LHCN-M2 (cell line): ENCODE measurements at regions not wholly inside any gene's neighbourhood (a gene's known extent, or its start where the extent isn't known, plus 50 kb on each side); places are given as distances from the start of the nearest gene placed in this dataset.
"Not testable (repeated sequence)": the region's sequence is repeated elsewhere in the genome, so short reads cannot be mapped to it uniquely, and the experiment has no call there.

ENCODE experiments used
- DNase-seq: peaks from one replicate; pipeline ENCODE4 v3.0.0-alpha.2; 2012; ENCODE audit warnings: low read depth

DNA sequence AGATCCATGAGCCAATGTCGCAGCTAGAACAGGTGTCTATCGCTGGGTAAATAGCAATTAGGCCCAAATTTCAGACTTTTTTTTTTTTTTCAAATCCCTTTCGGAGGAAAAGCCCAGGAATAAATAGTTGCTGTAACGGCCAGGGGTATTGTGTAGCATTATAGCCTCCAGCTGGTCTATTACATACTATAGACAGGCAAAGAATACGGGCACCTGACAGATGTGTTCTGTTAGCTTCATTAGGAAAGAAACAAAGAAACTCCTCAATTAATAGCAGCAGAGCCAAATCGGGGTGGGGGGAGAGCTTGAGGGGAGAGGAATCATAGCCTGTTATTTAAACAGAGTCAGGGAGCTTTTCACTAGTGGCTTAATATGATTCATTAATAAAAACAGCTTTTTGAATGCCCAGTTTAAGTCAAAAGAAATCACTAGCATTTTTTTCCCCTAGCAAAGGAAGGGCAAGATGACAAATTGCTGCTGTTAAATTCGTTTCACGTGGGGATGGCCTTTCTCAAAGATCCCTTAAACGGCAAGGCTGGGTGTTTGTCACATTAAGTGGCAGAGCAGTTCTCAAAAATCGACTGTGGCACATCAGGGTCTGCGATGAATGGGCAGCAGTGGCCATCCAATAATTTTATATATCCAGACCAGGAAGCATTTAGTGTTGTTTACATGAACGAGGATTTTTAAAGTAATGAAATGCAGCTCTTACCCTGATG lies 139.4 kb downstream of the ID4 start:
- no peak for DNase-seq

- no peak for DNase-seq
These were observed 141.9 kb downstream of the ID4 start for GRCh38 chr6:19979059-19979458.

DNA sequence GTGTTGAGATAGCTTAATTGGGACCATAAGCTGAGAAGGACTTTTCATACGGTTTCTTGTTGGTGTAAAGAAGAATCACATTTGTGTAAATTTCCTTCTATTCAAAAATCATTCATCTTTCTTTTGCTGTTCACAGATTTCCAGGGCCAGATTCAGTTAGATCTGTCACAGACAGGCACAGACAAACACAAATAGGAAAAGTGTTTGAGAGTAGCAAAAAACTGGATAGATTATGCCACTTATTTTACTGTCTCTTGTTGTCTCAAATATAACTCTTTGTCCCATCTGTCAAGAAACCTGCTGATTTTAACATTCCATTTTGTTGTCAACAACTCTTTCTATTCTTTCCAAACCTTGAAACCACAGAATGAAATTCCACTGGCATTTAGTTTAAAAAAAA lies 142.8 kb downstream of the ID4 start:
- DNase-seq, result no peak

GRCh38 chr6:19983374-19983773 lies 146.2 kb downstream of the ID4 start:
- no peak for DNase-seq

DNA sequence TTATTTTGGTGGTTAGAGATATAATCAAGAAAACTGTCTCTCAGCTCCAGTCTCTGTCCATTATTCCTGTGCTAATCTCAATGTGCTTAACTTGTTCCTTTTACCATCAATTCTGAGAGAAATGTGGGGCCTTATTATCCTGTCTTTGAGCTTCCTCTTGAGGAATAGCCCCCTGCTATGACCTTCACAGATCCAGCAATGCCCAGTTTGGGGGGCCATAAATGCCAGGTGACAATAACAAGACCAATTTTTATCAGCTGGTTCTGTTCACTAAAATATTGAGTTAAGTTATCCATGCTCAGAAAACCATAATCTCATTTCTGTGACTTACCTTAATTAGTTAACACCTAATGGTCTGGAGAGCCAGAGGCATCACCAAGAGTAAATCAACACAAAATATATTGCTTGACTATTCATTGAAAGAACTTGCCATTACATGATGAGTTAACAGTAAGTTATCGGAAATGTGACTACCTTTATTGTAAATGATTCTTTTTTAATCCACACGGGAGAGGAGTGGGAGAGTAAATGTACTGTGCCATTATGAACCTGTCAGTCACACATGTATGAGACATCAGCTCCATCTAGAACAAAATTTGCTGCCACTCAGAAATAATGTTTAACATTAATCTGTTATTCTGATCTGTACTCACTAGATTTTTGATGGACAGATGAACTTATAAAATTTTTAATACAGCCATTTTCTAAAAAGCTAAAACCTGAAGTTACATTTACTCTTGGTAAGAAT lies 149.7 kb downstream of the ID4 start:
- no peak for DNase-seq

DNA sequence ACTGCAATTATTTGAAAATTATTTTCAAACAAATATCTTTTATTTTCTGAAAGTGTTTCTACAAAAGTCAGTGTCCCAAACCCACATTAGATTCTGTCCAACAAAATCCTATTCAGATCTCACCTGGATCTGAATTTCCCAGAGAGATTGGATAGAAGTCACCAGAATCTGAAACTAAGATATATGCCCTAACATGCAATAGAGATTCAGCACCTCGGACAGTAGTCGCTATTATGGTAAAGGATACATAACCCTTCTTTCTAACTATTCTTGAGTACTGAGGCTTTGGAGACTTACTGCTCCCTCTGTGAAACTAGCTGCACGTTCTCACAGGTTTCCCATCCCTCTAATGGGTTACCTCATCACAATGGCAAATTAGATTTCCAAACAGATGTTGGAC lies 151.4 kb downstream of the ID4 start:
- DNase-seq, result no peak

- DNase-seq, result no peak
These were observed 154.0 kb downstream of the ID4 start for GRCh38 chr6:19991176-19991575.

GRCh38 chr6:19994909-19995308 lies 157.7 kb downstream of the ID4 start:
- DNase-seq, result no peak

- DNase-seq, result no peak
These were observed 158.5 kb downstream of the ID4 start for GRCh38 chr6:19995575-19996257.

- no peak for DNase-seq
These were observed 159.9 kb downstream of the ID4 start for GRCh38 chr6:19997104-19997503.

DNA sequence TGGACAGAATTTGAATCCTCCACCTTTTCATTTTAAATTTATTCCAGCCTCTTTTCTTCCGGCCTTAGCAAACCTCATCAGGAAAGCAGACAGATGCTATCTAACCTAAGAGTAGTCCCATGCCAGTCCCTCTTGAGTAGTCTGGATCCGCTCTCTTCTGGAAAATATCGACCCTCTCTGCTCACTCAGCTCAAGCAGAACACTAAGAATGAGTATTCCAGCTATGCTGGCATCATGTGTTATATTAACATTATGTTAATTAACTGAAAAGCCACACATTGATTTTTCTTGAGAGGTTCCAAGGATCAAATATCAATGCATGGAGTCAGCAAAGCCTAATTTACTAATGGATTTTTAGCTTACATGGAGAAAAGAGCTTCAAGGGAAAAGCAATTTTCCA lies 161.4 kb downstream of the ID4 start:
- DNase-seq, result no peak

DNA sequence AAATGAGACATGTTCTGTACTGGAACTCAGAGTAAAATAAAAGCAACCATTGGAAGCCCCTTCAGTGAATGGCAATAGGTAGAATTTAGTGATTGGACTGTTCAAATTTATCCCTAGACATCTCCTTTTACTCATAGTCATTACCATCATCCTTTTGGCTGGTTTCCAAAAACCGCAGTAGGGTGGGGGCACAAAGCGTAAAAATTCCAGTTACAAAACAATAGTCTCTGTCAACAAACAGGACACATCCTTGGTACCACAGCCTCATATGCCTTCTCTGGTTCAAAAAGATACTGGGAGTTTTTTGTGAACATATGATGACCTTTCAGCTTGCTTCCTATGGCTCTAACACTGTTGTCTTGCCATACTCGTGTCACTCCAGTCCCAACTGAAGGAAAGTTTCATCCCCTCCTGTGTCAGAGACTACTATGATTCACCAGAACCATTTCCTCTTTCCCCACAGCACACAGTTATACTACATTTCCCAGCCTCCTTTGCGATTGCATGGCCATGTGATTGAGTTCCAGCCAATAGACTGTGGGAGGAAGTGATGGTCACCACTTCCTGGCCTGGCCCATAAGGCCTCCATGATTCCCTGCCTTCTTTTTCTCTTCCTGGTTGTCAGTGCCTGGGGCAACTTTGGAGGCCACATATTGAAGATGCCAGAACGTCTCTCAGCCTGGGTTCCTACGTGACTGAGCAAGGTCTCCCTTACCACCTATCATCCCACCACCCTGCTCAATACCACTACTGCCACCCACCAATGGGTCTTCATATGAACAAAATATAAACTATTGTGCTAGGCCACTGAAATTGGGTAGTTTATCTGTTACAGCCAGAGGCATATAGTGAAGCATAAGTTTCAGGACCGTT lies 162.4 kb downstream of the ID4 start:
- DNase-seq, result peak; percentile 1

DNA sequence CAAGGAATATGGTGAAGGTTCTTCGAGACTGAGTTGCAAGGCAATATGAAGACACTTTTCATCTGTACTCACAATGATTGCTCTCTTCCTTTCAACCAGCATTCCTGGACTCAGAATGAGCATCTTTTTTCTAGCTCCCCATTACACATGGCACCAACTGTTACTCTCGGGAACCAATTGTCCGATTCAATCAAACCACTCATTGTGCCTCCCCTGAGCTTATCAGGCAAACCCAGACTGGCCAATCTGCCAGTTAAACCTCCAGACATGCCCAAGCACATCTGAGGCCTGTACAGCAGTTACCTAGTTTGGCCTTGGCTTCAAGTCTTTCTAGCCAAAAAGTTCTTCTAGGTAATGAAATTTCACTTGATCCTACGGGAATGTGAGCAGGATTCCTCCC lies 164.1 kb downstream of the ID4 start:
- DNase-seq, result no peak

DNA sequence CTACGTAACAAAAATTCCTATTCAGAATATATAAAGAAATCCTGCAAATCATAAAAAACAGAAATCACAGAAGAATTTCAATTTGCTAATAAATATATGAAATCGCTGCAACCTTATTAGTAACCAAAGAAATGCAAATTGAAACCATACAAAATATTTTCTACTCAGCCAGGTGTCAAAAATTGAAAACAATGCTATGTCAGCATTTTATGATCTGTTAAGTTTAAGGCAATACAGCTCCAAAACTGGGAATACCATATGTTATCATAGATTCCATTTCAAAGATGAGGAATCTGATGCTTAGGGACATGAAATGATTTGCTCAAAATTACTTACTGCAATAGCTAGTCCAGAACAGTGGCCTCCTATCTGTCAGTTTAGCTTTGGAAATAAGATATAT lies 168.9 kb downstream of the ID4 start:
- DNase-seq, result no peak

DNA sequence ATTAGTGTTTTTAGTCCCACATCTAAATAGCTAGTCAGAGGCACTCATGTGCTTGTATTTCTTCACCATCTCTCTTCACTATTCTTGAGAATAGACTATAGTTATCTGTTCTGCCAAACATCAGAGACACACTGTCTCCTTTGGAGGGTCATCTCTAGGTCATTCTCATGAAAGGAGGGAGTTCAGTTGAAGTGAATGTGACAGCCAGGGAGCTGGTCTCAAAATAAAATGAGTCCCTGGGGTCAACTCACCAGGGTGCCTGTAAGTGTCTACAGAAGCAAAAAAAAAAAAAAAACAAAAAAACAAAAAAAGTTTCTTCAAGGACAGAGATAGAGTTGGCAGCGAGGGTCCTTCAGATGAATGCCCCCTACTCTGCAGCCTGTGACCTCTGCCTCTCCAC lies 171.0 kb downstream of the ID4 start:
- no peak for DNase-seq

- no peak for DNase-seq
These were observed 176.1 kb downstream of the ID4 start for GRCh38 chr6:20013066-20013861.

GRCh38 chr6:20014508-20014907 lies 177.3 kb downstream of the ID4 start:
- no peak for DNase-seq

DNA sequence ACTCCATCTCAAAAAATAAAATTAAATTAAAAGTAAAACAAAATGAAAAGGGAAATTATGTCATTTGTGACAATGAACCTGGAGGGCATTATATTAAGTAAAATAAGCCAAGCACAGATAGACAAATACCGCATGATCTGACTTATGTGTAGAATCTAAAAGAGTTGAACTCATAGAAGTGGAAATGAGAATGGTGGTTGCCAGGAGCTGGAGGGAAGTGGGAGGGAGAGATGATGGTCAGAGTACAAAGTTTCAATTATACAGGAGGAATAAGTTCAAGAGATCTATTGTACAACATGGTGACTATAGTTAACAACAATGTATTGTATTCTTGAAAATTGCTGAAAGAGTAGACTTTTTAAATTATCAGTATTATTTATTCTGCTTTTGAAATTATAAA lies 183.4 kb downstream of the ID4 start:
- no peak for DNase-seq

DNA sequence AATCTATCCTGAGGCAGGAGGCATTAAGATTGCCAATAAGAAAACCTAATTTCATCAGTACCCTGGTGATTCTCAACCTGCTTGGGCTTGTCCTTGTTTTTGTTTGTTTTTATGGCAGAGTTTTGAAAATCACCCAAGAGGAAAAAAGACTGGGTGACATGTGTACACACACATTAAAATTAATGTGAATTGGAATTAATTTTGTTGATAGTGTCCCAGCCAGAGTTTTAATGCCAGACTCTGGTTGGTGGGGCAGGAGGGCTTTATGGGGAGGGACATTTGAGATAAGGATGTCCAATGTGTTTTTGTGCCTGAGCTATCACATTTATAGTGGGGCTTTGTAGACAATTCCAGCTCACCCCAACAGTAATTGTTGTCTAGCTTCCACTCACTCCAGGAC lies 184.6 kb downstream of the ID4 start:
- no peak for DNase-seq

- DNase-seq, result not testable (repeated sequence)
These were observed 186.6 kb downstream of the ID4 start for GRCh38 chr6:20023549-20024315.
